GM19452 (cell line): ENCODE measurements at regions not wholly inside any gene's neighbourhood (a gene's known extent, or its start where the extent isn't known, plus 50 kb on each side); places are given as distances from the start of the nearest gene placed in this dataset.

Experiments used
- ATAC-seq: cut with Tn5 transposase; IDR thresholded peaks from one replicate; pipeline ENCODE4 v1.9.1; 2021; ENCODE audit not compliant: unreplicated experiment

GRCh38 chr5:156232251-156232869 is 94.6 kb upstream of the SGCD start:
- ATAC-seq, result no peak

- no peak for ATAC-seq
These were observed 89.6 kb upstream of the SGCD start for GRCh38 chr5:156237361-156237760.

- ATAC-seq, result no peak
These were observed 87.2 kb upstream of the SGCD start for GRCh38 chr5:156239800-156240199.

GRCh38 chr5:156240414-156240813 is 86.5 kb upstream of the SGCD start:
- ATAC-seq, result no peak

GRCh38 chr5:156241266-156241665 is 85.7 kb upstream of the SGCD start:
- ATAC-seq, result no peak

- no peak for ATAC-seq
These were observed 81.1 kb upstream of the SGCD start for GRCh38 chr5:156245895-156246294.

GRCh38 chr5:156251076-156251475 is 75.9 kb upstream of the SGCD start:
- ATAC-seq, result no peak

GRCh38 chr5:156253130-156253529 is 73.8 kb upstream of the SGCD start:
- no peak for ATAC-seq

- ATAC-seq, result no peak
These were observed 72.8 kb upstream of the SGCD start for GRCh38 chr5:156254196-156254595.

GRCh38 chr5:156256642-156257041 is 70.3 kb upstream of the SGCD start:
- ATAC-seq, result no peak

GRCh38 chr5:156258934-156259333 is 68.0 kb upstream of the SGCD start:
- ATAC-seq, result no peak

GRCh38 chr5:156259618-156260017 is 67.3 kb upstream of the SGCD start:
- ATAC-seq, result no peak

- no peak for ATAC-seq
These were observed 65.6 kb upstream of the SGCD start for GRCh38 chr5:156261275-156261939.

GRCh38 chr5:156271569-156271968 is 55.4 kb upstream of the SGCD start:
- ATAC-seq, result no peak

GRCh38 chr5:156272139-156272538 is 54.8 kb upstream of the SGCD start:
- ATAC-seq, result no peak

- ATAC-seq, result no peak
These were observed 53.6 kb upstream of the SGCD start for GRCh38 chr5:156273325-156273724.

GRCh38 chr5:156274453-156274852 is 52.5 kb upstream of the SGCD start:
- no peak for ATAC-seq
